Suppressor macrophage treated with lipopolysaccharide for 1 hour (primary cell): ENCODE measurements at regions not wholly inside any gene's neighbourhood (a gene's known extent, or its start where the extent isn't known, plus 50 kb on each side); places are given as distances from the start of the nearest gene placed in this dataset.
"Not testable (repeated sequence)": the region's sequence is repeated elsewhere in the genome, so short reads cannot be mapped to it uniquely, and the experiment has no call there.

Source experiments
- DNase-seq, 3 donors: peaks; one replicate each; pipeline ENCODE4 v3.0.0-alpha.2; 2020 to 2022

- peak in 2 of 3 donors; percentile 15 to 55 for DNase-seq
These were observed 60.6 kb upstream of the AKR1C1 start for GRCh38 chr10:4902571-4903011.

- DNase-seq = not testable (repeated sequence)
These were observed 60.1 kb upstream of the AKR1C1 start for GRCh38 chr10:4903126-4903525.

GRCh38 chr10:4903675-4904074, 59.5 kb upstream of the AKR1C1 start:
- not testable (repeated sequence) for DNase-seq

GRCh38 chr10:4909118-4909517, 54.1 kb upstream of the AKR1C1 start:
- DNase-seq = no peak
